SK-N-MC (cell line): ENCODE measurements at regions not wholly inside any gene's neighbourhood (a gene's known extent, or its start where the extent isn't known, plus 50 kb on each side); places are given as distances from the start of the nearest gene placed in this dataset.

Experiments
- EZH2 ChIP-seq: fragments of 200-600 bp; sonication (generic); IDR thresholded peaks from one replicate; pipeline ENCODE4 v1.6.1; 2017; ENCODE audit warnings: antibody characterized with exemption
- POLR2AphosphoS5 ChIP-seq: IDR thresholded peaks from 2 replicates; pipeline ENCODE4 v1.6.1; 2012; ENCODE audit warnings: mild to moderate bottlenecking, low read depth, low read length, borderline replicate concordance

DNA sequence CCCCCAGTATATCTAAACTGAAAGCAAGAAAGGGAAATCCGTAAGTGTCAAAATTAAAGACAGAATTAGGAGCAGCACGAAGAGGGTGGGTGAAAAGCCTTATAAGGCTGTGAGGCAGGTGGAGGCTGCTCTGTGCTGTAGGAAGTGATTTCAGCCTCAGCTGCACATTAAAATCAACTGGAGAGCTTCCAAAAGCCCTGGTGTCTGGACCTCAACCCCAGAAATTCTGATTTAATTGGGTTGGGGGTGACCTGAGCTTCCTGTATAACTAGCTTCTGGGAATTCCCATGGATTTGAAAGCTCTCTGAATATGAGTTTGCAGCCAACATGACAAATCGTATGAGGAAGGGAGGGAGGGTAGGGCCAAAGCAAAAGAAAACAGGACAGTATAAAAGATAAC is 242.4 kb upstream of the TMTC4 start:
- TF ChIP-seq POLR2AphosphoS5, result no peak
- TF ChIP-seq EZH2, result no peak
